ENCODE measurements at regions not wholly inside any gene's neighbourhood (a gene's known extent, or its start where the extent isn't known, plus 50 kb on each side); places are given as distances from the start of the nearest gene placed in this dataset.

DNA sequence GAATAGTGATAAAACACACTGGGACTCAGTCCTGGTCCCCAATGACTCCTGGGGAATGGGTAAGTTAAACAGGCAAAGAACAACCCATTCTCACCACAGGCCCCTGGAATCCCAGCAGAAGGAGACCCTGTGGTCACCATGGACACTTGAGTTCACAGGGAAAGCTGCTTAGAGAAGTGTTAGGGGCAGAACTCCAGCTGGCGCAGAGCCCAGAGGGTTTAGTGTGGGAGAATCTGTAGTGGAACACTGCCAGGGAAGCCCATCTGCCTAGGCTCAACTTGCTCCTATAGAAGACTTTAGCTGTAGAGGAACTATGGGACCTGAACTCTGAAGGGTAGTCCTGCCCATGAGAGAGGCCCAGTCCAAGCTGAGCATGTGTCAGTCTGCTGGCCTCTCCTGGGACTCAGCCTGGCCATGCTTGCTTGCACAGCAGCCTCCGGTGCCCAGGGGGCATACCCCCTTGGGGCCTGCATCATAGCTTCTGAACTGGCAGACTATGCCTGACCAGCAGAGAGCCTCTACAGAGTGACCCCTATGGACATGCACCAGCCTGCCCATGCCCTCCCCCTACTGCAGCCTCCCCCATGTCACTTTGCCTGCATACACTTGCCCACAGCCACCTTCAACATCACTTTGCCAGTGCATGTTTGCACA, 343.5 kb downstream of the IDS start:
- H2BK15ac ChIP-seq (ENCODE audit: low read length) = no peak overlapping the region
- no peak overlapping the region for H2BK5ac ChIP-seq (ENCODE audit: low read length)
- no peak overlapping the region for H2AFZ ChIP-seq (ENCODE audit: low read length)
- H4K91ac ChIP-seq (ENCODE audit: low read depth, low read length, poor library complexity) = no peak overlapping the region
- no peak overlapping the region for H3K14ac ChIP-seq (ENCODE audit: low read length)
- H2AK5ac ChIP-seq (ENCODE audit: low read depth, low read length) = no peak overlapping the region
- no peak overlapping the region for H3K18ac ChIP-seq (ENCODE audit: low read length)
- no peak overlapping the region for H3K27ac ChIP-seq (replicated peaks; ENCODE audit: low read length)
- H2BK120ac ChIP-seq (ENCODE audit: low read depth, low read length) = no peak overlapping the region
- H3K23ac ChIP-seq (ENCODE audit: low read depth, low read length, poor library complexity) = no peak overlapping the region
- H3K27me3 ChIP-seq (ENCODE audit: control insufficient read depth in 3 of 3, insufficient read depth in 3 of 3, low read depth in 1 of 3, low read length in 3 of 3) = no peaks in the 10 kb centered on the region
- WGBS, 2 donors (ENCODE audit: extremely low coverage in 2 of 2, insufficient read length in 2 of 2, insufficient replicate concordance in 1 of 2) = no CpG with 5 or more reads among the region's 2 CpGs
- H3K9me3 ChIP-seq (replicated peaks in 1 of 2; ENCODE audit: control insufficient read depth in 2 of 2, insufficient read depth in 1 of 2, low read depth in 1 of 2, low read length in 2 of 2) = no peaks in the 10 kb centered on the region
- H2BK12ac ChIP-seq (ENCODE audit: low read length) = no peak overlapping the region
- H3K4ac ChIP-seq (ENCODE audit: low read length) = no peak overlapping the region
- H3K9ac ChIP-seq (ENCODE audit: low read depth, low read length, poor library complexity) = no peak overlapping the region
- DNase-seq (ENCODE audit: low spot score) = no peak
- no peak overlapping the region for H4K8ac ChIP-seq (ENCODE audit: low read depth, low read length)
- no peaks in the 10 kb centered on the region for H3K4me1 ChIP-seq (ENCODE audit: control insufficient read depth in 2 of 2, insufficient read depth in 1 of 2, low read depth in 1 of 2, low read length in 2 of 2)
- H3K36me3 ChIP-seq (replicated peaks in 1 of 2; ENCODE audit: control insufficient read depth in 2 of 2, insufficient read depth in 2 of 2, low read length in 2 of 2) = no peaks in the 10 kb centered on the region
- H3K4me2 ChIP-seq (ENCODE audit: insufficient read depth, low read length, poor library complexity, severe bottlenecking) = no peak overlapping the region
- H3K79me1 ChIP-seq (ENCODE audit: low read depth, low read length) = no peaks in the 10 kb centered on the region
- no peak overlapping the region for H3K4me3 ChIP-seq (ENCODE audit: low read length in 2 of 2)

DNA sequence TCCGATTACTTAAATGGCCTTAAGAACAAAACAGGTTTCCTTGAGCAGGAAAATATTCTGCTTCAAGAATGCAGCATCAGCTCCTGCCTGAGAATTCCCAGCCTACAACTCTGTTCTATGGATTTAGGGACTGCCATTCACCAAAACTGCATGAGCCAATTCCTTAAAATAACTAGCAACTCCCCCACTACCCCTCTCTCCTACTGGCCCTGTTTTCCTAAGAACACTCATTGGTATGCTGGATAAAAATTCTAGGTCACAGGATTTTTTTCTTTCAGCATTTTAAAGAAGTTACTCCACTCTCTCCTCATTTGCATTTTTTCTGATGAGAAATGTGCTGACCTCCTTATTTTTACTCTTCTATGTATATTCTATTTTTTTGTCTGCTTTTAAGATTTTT, 347.1 kb downstream of the IDS start:
- no peak overlapping the region for H2AK5ac ChIP-seq (ENCODE audit: low read depth, low read length)
- no peaks in the 10 kb centered on the region for H3K27me3 ChIP-seq (ENCODE audit: control insufficient read depth in 3 of 3, insufficient read depth in 3 of 3, low read depth in 1 of 3, low read length in 3 of 3)
- H4K91ac ChIP-seq (ENCODE audit: low read depth, low read length, poor library complexity) = no peak overlapping the region
- no peak overlapping the region for H4K8ac ChIP-seq (ENCODE audit: low read depth, low read length)
- H2BK12ac ChIP-seq (ENCODE audit: low read length) = no peak overlapping the region
- H3K4me2 ChIP-seq (ENCODE audit: insufficient read depth, low read length, poor library complexity, severe bottlenecking) = no peak overlapping the region
- no peak overlapping the region for H3K27ac ChIP-seq (replicated peaks; ENCODE audit: low read length)
- H3K14ac ChIP-seq (ENCODE audit: low read length) = no peak overlapping the region
- no peak overlapping the region for H3K4me3 ChIP-seq (ENCODE audit: low read length in 2 of 2)
- H3K79me1 ChIP-seq (ENCODE audit: low read depth, low read length) = no peaks in the 10 kb centered on the region
- no peak overlapping the region for H2BK15ac ChIP-seq (ENCODE audit: low read length)
- no peak overlapping the region for H3K9ac ChIP-seq (ENCODE audit: low read depth, low read length, poor library complexity)
- no peak overlapping the region for H2BK120ac ChIP-seq (ENCODE audit: low read depth, low read length)
- no peak overlapping the region for H3K4ac ChIP-seq (ENCODE audit: low read length)
- no peak overlapping the region for H2AFZ ChIP-seq (ENCODE audit: low read length)
- DNase-seq (ENCODE audit: low spot score) = no peak
- WGBS, 2 donors (ENCODE audit: extremely low coverage in 2 of 2, insufficient read length in 2 of 2, insufficient replicate concordance in 1 of 2) = no CpG with 5 or more reads among the region's 1 CpG
- no peaks in the 10 kb centered on the region for H3K9me3 ChIP-seq (replicated peaks in 1 of 2; ENCODE audit: control insufficient read depth in 2 of 2, insufficient read depth in 1 of 2, low read depth in 1 of 2, low read length in 2 of 2)
- H3K4me1 ChIP-seq (ENCODE audit: control insufficient read depth in 2 of 2, insufficient read depth in 1 of 2, low read depth in 1 of 2, low read length in 2 of 2) = no peaks in the 10 kb centered on the region
- H3K23ac ChIP-seq (ENCODE audit: low read depth, low read length, poor library complexity) = no peak overlapping the region
- H3K18ac ChIP-seq (ENCODE audit: low read length) = no peak overlapping the region
- H3K36me3 ChIP-seq (replicated peaks in 1 of 2; ENCODE audit: control insufficient read depth in 2 of 2, insufficient read depth in 2 of 2, low read length in 2 of 2) = no peaks in the 10 kb centered on the region
- no peak overlapping the region for H2BK5ac ChIP-seq (ENCODE audit: low read length)

DNA sequence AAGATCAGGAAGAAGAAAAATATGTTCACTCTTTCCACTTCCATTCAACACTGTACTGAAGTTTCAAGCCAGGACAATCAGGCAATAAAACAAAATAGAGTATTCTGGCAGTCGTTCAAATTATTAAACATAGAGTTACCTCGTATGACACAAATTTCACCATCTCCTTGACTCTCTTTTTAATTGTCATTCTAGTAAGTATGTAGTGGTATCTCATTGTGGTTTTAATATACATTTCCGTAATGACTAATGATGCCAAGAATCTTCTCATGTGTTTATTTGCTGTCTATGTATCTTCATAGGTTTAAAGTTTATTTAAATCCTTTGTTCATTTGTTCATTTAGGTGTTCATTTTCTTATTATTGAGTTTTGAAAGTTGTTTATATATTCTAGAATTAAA, 352.2 kb downstream of the IDS start:
- Histone ChIP-seq H3K23ac (ENCODE audit: low read depth, low read length, poor library complexity) (no peak overlapping the region), H3K27me3 (ENCODE audit: control insufficient read depth in 3 of 3, insufficient read depth in 3 of 3, low read depth in 1 of 3, low read length in 3 of 3) (no peaks in the 10 kb centered on the region), H3K4ac (ENCODE audit: low read length) (no peak overlapping the region), H2BK120ac (ENCODE audit: low read depth, low read length) (no peak overlapping the region), H3K79me1 (ENCODE audit: low read depth, low read length) (no peaks in the 10 kb centered on the region), H2BK5ac (ENCODE audit: low read length) (no peak overlapping the region), H3K4me3 (ENCODE audit: low read length in 2 of 2) (no peak overlapping the region), H2BK12ac (ENCODE audit: low read length) (no peak overlapping the region), H3K9ac (ENCODE audit: low read depth, low read length, poor library complexity) (no peak overlapping the region), H3K4me2 (ENCODE audit: insufficient read depth, low read length, poor library complexity, severe bottlenecking) (no peak overlapping the region), H4K8ac (ENCODE audit: low read depth, low read length) (no peak overlapping the region), H3K36me3 (replicated peaks in 1 of 2; ENCODE audit: control insufficient read depth in 2 of 2, insufficient read depth in 2 of 2, low read length in 2 of 2) (no peaks in the 10 kb centered on the region), H3K9me3 (replicated peaks in 1 of 2; ENCODE audit: control insufficient read depth in 2 of 2, insufficient read depth in 1 of 2, low read depth in 1 of 2, low read length in 2 of 2) (no peaks in the 10 kb centered on the region), H2BK15ac (ENCODE audit: low read length) (no peak overlapping the region), H3K27ac (replicated peaks; ENCODE audit: low read length) (no peak overlapping the region), H2AFZ (ENCODE audit: low read length) (no peak overlapping the region), H3K4me1 (ENCODE audit: control insufficient read depth in 2 of 2, insufficient read depth in 1 of 2, low read depth in 1 of 2, low read length in 2 of 2) (no peaks in the 10 kb centered on the region), H4K91ac (ENCODE audit: low read depth, low read length, poor library complexity) (no peak overlapping the region), H3K18ac (ENCODE audit: low read length) (no peak overlapping the region), H3K14ac (ENCODE audit: low read length) (no peak overlapping the region), H2AK5ac (ENCODE audit: low read depth, low read length) (no peak overlapping the region)
- no peak for DNase-seq (ENCODE audit: low spot score)
- no CpG with 5 or more reads among the region's 3 CpGs for WGBS, 2 donors (ENCODE audit: extremely low coverage in 2 of 2, insufficient read length in 2 of 2, insufficient replicate concordance in 1 of 2)

DNA sequence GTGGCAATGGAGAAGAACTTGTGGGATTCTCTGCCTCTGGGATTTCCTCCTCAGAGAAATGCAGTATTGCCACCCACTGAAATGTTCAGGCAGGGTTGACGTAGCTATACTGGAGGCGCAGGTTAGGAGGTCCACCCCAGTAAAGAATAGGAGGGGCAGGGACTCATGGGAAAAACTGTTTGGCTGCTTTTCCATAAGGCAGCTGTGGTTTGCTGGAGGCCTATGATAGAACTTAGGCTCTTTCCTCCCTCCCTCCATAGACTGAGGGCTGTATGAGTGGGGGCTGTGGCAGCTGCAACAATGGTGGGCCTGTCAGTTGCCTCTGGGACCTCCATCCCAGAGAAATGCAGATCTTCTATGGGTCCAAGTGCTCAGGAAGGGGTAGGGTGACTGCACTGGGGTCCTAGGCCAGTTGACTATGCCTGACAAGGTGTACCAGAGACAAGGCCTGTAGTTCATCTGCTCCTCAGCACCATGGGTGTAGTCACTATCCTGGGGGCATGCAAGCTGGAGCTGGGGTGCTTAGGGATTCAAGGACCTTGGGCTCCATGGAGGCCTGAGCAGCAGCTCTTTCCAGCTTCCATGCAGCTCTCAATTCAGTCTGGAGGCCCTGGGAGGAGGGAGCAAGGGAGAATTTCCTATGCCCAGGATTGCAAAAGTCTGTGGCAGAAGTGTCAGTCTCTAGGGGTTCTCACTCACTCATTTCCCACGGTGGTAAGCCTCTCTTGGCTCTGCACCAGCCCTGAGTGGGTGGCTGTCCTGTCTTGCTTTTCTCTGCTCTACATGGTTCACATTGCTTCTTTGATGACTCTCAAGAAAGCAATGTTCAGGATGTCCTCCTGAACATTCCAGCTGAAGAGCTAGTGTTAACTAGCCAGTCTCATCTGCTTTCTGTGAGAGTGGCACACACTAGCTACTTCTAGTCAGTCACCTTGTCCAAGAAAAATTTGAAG, 353.0 kb downstream of the IDS start:
- no peak overlapping the region for H3K14ac ChIP-seq (ENCODE audit: low read length)
- DNase-seq (ENCODE audit: low spot score) = no peak
- H3K4me1 ChIP-seq (ENCODE audit: control insufficient read depth in 2 of 2, insufficient read depth in 1 of 2, low read depth in 1 of 2, low read length in 2 of 2) = no peaks in the 10 kb centered on the region
- no peak overlapping the region for H3K4ac ChIP-seq (ENCODE audit: low read length)
- no peak overlapping the region for H3K27ac ChIP-seq (replicated peaks; ENCODE audit: low read length)
- no peak overlapping the region for H2BK15ac ChIP-seq (ENCODE audit: low read length)
- H3K23ac ChIP-seq (ENCODE audit: low read depth, low read length, poor library complexity) = no peak overlapping the region
- H2AK5ac ChIP-seq (ENCODE audit: low read depth, low read length) = no peak overlapping the region
- H3K4me3 ChIP-seq (ENCODE audit: low read length in 2 of 2) = no peak overlapping the region
- H2AFZ ChIP-seq (ENCODE audit: low read length) = no peak overlapping the region
- H2BK12ac ChIP-seq (ENCODE audit: low read length) = no peak overlapping the region
- no peaks in the 10 kb centered on the region for H3K79me1 ChIP-seq (ENCODE audit: low read depth, low read length)
- no CpG with 5 or more reads among the region's 3 CpGs for WGBS, 2 donors (ENCODE audit: extremely low coverage in 2 of 2, insufficient read length in 2 of 2, insufficient replicate concordance in 1 of 2)
- no peak overlapping the region for H2BK5ac ChIP-seq (ENCODE audit: low read length)
- no peaks in the 10 kb centered on the region for H3K27me3 ChIP-seq (ENCODE audit: control insufficient read depth in 3 of 3, insufficient read depth in 3 of 3, low read depth in 1 of 3, low read length in 3 of 3)
- no peak overlapping the region for H3K9ac ChIP-seq (ENCODE audit: low read depth, low read length, poor library complexity)
- no peak overlapping the region for H3K4me2 ChIP-seq (ENCODE audit: insufficient read depth, low read length, poor library complexity, severe bottlenecking)
- no peak overlapping the region for H4K8ac ChIP-seq (ENCODE audit: low read depth, low read length)
- H3K18ac ChIP-seq (ENCODE audit: low read length) = no peak overlapping the region
- H4K91ac ChIP-seq (ENCODE audit: low read depth, low read length, poor library complexity) = no peak overlapping the region
- H3K9me3 ChIP-seq (replicated peaks in 1 of 2; ENCODE audit: control insufficient read depth in 2 of 2, insufficient read depth in 1 of 2, low read depth in 1 of 2, low read length in 2 of 2) = no peaks in the 10 kb centered on the region
- no peak overlapping the region for H2BK120ac ChIP-seq (ENCODE audit: low read depth, low read length)
- no peaks in the 10 kb centered on the region for H3K36me3 ChIP-seq (replicated peaks in 1 of 2; ENCODE audit: control insufficient read depth in 2 of 2, insufficient read depth in 2 of 2, low read length in 2 of 2)

Data from neuronal stem cell (in vitro differentiated cells).